Activated CD4-positive, alpha-beta T cell treated with anti-CD3 and anti-CD28 coated beads for 36 hours (primary cell): ENCODE measurements at regions not wholly inside any gene's neighbourhood (a gene's known extent, or its start where the extent isn't known, plus 50 kb on each side); places are given as distances from the start of the nearest gene placed in this dataset.
"Not testable (repeated sequence)": the region's sequence is repeated elsewhere in the genome, so short reads cannot be mapped to it uniquely, and the experiment has no call there.

Experiments
- ATAC-seq: fragments of 200-7000 bp; cut with Tn5 transposase; one replicate; pipeline ENCODE4 v1.10.0; 2021; ENCODE audit warnings: mild to moderate bottlenecking, moderate library complexity
- CTCF ChIA-PET: fragments of 350-600 bp; sonication (Branson Sonifier 250); formaldehyde crosslinking; loops from one replicate; lab custom pipeline; 2021; ENCODE audit warnings: antibody characterized with exemption; lab: Charles Lee
- POLR2A ChIA-PET: fragments of 350-600 bp; sonication (Branson Sonifier 250); formaldehyde crosslinking; loops from one replicate; lab custom pipeline; 2021; ENCODE audit warnings: antibody characterized with exemption, inconsistent platforms; lab: Charles Lee
- DNase-seq: peaks from one replicate; pipeline ENCODE4 v3.0.0-alpha.2; 2020
- H3K27ac Mint-ChIP-seq: one replicate; pipeline ENCODE4 v1.8.0; 2021; ENCODE audit warnings: mixed read lengths
- H3K27me3 Mint-ChIP-seq: one replicate; pipeline ENCODE4 v1.8.0; 2021; ENCODE audit warnings: mixed read lengths
- H3K36me3 Mint-ChIP-seq: one replicate; pipeline ENCODE4 v1.8.0; 2021; ENCODE audit warnings: low read depth, mixed read lengths
- H3K4me1 Mint-ChIP-seq: one replicate; pipeline ENCODE4 v1.8.0; 2021; ENCODE audit warnings: mixed read lengths
- H3K4me3 Mint-ChIP-seq: one replicate; pipeline ENCODE4 v1.8.0; 2021; ENCODE audit warnings: mild to moderate bottlenecking, moderate library complexity, mixed read lengths
- H3K9me3 Mint-ChIP-seq: one replicate; pipeline ENCODE4 v1.8.0; 2021; ENCODE audit warnings: low read depth, mixed read lengths
- intact Hi-C, 2 experiments: fragments of 100-400 bp; cut with DNase I in 1 of 2; cut with micrococcal nuclease in 1 of 2; formaldehyde crosslinking; loops; one replicate each; pipeline versions ENCODE4 v1.14.2 to v1.15.1; 2022 to 2024; cut with DNase I, micrococcal nuclease

DNA sequence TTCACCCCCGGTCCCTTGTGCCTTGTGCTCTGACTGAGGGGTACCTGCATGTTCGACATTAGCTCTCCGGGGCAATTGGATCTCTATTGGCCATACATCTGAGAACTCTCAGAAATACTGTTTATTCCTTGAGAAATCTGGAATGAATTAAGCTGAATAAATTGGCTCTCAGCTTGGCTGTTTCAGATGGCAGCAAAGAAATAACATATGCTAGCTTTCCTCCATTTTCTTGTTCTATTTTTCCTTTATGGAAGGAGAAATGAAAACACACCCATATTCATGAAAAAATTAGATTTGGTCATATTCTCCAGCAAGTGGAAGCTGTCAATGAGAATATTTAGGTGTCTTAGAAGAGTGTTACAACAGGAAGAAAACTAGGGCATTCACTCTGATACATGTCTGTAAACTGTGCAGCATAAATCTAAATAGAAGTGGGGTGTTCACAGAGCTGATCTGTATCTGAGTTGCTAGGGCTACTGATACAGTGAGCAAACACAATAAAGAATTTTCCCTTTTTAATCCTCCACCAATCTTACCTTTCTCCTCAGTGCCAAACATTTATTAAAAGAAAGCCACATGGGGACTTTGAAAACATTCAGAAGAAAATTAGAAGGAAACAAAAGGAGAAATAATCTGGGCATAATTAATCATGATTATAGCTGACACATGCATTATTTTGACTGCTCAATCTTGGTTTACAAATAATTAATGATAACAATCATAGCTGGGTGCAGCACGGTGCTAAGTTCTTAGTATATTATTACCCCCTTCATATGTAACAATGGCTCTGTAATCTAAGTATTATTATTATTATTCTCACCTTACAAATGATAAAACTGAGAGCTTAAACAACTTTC is 671.9 kb upstream of the USP24 start:
- DNase-seq = no peak
- POLR2A ChIA-PET = no interaction called here
- peaks cover 4% of the 10 kb centered on the region for H3K9me3 Mint-ChIP-seq
- H3K27me3 Mint-ChIP-seq = peaks cover 1% of the 10 kb centered on the region
- no peaks in the 10 kb centered on the region for H3K36me3 Mint-ChIP-seq
- H3K27ac Mint-ChIP-seq = no peak overlapping the region
- intact Hi-C loops = no loop called here
- ATAC-seq = no peak
- CTCF ChIA-PET = no interaction called here
- H3K4me3 Mint-ChIP-seq = no peak overlapping the region
- H3K4me1 Mint-ChIP-seq = no peaks in the 10 kb centered on the region

DNA sequence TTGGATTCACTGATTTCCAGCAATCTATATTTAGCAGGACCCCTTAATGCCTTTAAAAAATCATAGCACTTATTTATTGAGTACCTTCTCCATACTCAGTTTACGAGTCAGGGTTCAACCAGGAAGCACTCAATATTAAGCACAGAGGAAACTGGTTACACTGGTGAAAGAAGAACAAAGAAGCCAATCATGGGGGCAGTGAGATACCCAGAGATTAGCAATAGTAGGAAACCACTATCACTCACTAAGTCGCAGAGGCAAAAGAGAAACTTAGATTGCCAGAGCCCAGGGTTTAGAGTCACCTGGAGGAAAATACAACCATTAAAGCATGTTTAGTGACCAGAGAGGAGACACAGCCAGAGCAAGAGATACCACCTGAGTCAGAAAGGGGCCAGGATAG is 670.5 kb upstream of the USP24 start:
- no peak overlapping the region for H3K27ac Mint-ChIP-seq
- no peaks in the 10 kb centered on the region for H3K4me1 Mint-ChIP-seq
- H3K36me3 Mint-ChIP-seq = no peaks in the 10 kb centered on the region
- intact Hi-C loops = no loop called here
- ATAC-seq (no peak), DNase-seq (no peak)
- no peaks in the 10 kb centered on the region for H3K9me3 Mint-ChIP-seq
- ChIA-PET CTCF (no interaction called here), POLR2A (no interaction called here)
- no peak overlapping the region for H3K4me3 Mint-ChIP-seq
- H3K27me3 Mint-ChIP-seq = peaks cover 1% of the 10 kb centered on the region

DNA sequence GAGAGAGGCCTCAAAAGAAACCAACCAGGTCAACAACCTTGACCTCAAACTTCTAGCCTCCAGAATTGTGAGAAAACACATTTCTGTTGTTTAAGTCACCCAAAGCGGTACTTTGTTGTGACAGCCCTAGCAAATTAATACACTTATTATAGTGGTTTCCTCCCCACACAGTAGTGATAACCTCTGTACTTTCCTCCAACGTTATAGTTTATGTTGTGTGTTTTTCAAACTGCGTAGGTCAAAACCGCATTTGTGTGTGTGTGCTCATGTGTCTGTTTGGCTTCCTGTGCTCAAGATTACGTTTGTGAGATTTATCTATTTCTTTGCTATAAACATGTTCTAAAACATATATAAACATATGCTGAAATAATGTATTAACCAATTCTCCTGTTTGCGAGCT is 667.8 kb upstream of the USP24 start:
- POLR2A ChIA-PET = no interaction called here

DNA sequence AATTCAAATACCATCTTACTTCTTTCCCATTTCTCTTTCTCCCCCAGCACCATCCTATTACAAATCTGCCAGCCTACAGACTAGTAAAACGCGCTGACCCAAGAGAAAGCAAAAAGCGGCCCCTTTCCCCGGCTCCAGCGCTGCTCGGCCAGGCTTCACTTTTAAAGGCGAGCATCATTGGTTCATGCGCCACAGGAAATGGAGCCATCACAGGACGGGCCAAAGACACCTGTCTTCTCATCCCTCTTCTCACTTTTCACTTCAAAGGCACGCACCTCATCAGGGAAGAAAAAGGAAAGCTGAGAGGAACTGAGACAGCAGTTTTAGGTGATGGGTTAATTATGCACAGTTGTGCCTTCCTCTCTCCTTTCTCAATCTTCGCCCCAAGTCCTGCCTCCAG is 664.2 kb upstream of the USP24 start:
- no peak for DNase-seq
- ChIA-PET CTCF (no interaction called here), POLR2A (no interaction called here)
- Mint-ChIP-seq H3K36me3 (no peaks in the 10 kb centered on the region), H3K27ac (no peak overlapping the region), H3K9me3 (no peaks in the 10 kb centered on the region), H3K4me3 (no peak overlapping the region), H3K27me3 (no peaks in the 10 kb centered on the region), H3K4me1 (no peaks in the 10 kb centered on the region)
- ATAC-seq = no peak
- intact Hi-C loops = no loop called here

More for the DNA sequence above, 667.8 kb upstream of the USP24 start:
- no peaks in the 10 kb centered on the region for H3K9me3 Mint-ChIP-seq
- peaks cover 1% of the 10 kb centered on the region for H3K27me3 Mint-ChIP-seq
- no peak overlapping the region for H3K4me3 Mint-ChIP-seq
- DNase-seq (no peak), ATAC-seq (no peak)
- CTCF ChIA-PET = no interaction called here
- no peak overlapping the region for H3K27ac Mint-ChIP-seq
- no peaks in the 10 kb centered on the region for H3K4me1 Mint-ChIP-seq
- intact Hi-C loops = no loop called here
- no peaks in the 10 kb centered on the region for H3K36me3 Mint-ChIP-seq

DNA sequence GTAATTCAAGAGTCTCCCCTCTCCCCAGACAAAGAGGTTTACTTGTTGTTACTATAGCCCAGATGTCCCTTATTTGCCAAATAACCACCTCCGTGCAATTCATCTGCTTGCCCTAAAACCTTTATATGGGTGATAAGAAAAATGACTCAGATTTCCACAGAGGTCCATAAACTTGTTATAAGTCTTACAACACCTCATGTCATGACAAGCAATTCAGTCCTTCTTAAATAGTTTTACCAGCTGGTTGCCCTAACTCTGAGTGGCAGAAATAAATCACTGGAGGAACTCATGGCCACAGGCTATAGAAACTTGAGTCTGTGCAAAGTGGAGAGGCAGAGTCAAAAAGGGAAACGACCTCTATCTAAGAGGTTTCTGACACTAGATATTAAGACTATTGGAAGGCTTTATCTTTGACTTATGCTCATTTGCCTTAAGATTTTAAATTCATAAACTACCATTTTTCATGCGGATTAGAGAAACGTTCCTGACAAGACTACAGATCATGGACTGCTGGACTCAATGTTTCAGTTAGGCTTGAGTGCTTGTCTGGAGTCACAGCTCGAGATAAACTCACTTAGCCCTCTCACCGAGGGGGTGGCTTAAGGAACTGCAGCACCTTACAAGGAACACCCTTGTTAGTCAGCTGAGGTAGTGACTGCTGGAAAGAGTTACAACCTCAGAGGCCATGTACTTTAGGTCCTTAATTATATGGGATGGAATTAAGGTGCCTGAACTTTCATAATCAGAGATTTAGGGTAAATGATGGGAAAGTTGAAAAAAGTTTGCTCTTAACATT is 662.5 kb upstream of the USP24 start:
- intact Hi-C loops = no loop called here
- no peaks in the 10 kb centered on the region for H3K27me3 Mint-ChIP-seq

DNA sequence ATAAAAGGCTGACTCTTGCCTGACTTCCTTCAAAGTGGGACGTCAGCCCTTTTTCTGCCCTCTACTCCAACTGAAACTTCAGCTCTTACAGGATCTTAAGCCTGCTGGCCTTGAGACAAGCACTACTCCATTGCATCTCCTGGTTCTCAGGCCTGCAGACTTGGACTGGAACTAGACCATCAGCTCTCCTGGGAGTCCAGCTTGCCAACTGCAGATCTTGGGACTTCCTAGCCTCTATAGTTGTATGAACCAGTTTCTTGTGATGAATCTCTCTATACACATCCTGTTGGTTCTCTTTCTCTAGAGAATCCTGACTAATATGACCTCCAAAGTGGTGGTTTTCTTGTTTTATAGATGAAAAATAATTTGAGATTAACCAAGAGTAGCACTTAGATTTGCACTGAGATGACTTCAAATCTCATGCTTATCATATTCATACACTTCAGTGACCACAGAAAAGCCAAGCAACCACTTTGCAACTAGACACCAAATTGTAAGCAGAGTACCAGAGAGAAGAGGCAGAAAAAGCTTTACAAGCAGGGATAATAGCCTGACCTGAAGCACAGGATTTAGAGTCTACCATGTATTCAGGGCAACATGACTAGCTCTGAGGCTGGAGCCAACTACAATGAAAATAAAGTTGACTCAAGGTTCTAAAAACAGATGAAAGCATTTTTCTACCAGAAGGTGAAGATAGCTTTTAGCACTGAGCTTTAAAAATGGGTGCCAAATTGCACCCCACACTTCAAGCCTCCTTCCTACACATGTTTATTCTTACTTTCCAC is 661.3 kb upstream of the USP24 start:
- no peak for DNase-seq

More for the DNA sequence above, 662.5 kb upstream of the USP24 start:
- Mint-ChIP-seq H3K4me1 (no peaks in the 10 kb centered on the region), H3K4me3 (no peak overlapping the region), H3K36me3 (no peaks in the 10 kb centered on the region), H3K9me3 (no peaks in the 10 kb centered on the region), H3K27ac (no peak overlapping the region)
- ChIA-PET POLR2A (no interaction called here), CTCF (interaction anchor here (1.5 kb wide), 1 partner anchor 11 kb away, joined by 4 read pairs; no protein-coding TSS in a partner anchor)
- DNase-seq (no peak), ATAC-seq (no peak)

DNA sequence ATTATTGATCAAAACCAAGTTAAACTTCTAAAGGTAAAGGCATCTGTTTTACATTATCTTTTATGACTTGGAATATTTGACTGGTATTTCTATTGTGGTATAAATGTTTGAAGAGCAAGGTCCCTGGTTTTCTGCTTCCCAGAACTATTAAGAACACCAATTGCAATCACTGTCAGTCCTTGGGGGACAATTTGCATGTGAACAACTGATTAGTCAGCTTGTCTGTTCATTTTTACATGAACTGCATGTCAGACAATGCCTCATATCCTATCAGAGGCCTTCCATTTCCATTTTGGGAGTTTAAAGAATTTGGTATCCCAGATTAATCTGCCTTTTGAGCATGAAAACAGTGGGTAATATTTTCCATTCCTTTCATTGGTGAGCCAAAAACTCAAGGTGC is 654.9 kb upstream of the USP24 start:
- intact Hi-C loops = no loop called here
- ATAC-seq (no peak), DNase-seq (no peak)
- H3K36me3 Mint-ChIP-seq = no peaks in the 10 kb centered on the region
- no peaks in the 10 kb centered on the region for H3K27me3 Mint-ChIP-seq
- ChIA-PET CTCF (interaction anchor here (0.7 to 1.0 kb wide), 2 partner anchors 10 to 181 kb away, joined by 3 read pairs; no protein-coding TSS in a partner anchor), POLR2A (no interaction called here)
- no peaks in the 10 kb centered on the region for H3K9me3 Mint-ChIP-seq
- H3K4me3 Mint-ChIP-seq = no peak overlapping the region
- H3K4me1 Mint-ChIP-seq = no peaks in the 10 kb centered on the region
- H3K27ac Mint-ChIP-seq = no peak overlapping the region

More for the DNA sequence above, 661.3 kb upstream of the USP24 start:
- ATAC-seq = no peak
- Mint-ChIP-seq H3K9me3 (no peaks in the 10 kb centered on the region), H3K27me3 (no peaks in the 10 kb centered on the region), H3K4me3 (no peak overlapping the region), H3K36me3 (no peaks in the 10 kb centered on the region), H3K4me1 (no peaks in the 10 kb centered on the region), H3K27ac (no peak overlapping the region)
- POLR2A ChIA-PET = no interaction called here
- intact Hi-C loops = no loop called here
- CTCF ChIA-PET = interaction anchor here (1.5 kb wide), 1 partner anchor 9 kb away, joined by 4 read pairs; no protein-coding TSS in a partner anchor

DNA sequence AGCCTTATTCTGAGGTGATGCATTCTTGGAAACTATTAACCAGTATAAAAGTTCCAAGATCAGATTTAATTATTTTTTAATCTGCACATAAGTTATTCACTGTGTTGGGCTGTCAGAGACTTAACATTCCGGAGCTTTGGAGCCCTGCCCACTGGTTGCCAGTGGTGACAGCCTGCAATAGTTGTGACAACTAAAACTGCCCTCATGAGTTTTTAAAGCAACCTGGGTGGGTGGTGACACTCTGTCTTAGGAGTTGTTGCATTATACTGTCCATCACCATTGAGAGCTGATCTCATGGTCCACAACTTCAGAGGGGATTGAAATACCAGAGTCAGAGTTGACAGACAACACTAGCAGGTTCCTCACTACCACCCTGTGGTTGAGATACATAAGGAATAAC is 653.9 kb upstream of the USP24 start:
- ChIA-PET POLR2A (no interaction called here), CTCF (interaction anchor here (0.6 to 1.0 kb wide), 2 partner anchors 9 to 542 kb away, joined by 3 read pairs; no protein-coding TSS in a partner anchor)
- no peaks in the 10 kb centered on the region for H3K4me1 Mint-ChIP-seq
- H3K4me3 Mint-ChIP-seq = no peak overlapping the region
- intact Hi-C loops = no loop called here
- no peaks in the 10 kb centered on the region for H3K27me3 Mint-ChIP-seq
- no peaks in the 10 kb centered on the region for H3K36me3 Mint-ChIP-seq
- DNase-seq (no peak), ATAC-seq (no peak)
- H3K9me3 Mint-ChIP-seq = no peaks in the 10 kb centered on the region
- no peak overlapping the region for H3K27ac Mint-ChIP-seq

DNA sequence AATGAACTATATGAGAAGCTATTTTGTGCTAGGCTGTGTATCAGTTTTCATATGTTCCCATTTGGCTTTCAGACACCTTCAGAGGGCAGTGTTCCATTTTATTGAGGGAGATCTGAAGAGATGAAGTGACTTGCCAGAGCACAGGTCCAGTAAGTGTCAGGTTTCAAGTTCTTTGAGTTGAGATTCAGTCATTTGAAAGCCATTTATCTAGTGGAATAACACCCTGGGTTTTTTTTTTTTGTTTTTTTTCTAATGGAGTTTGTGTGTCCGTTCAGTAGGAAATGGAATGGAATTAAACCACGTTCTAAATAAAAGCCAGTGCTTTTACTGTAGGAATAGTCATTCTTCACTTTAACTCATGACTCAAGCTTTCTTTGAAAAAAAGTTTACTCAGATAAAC is 652.9 kb upstream of the USP24 start:
- CTCF ChIA-PET = no interaction called here
- intact Hi-C loops = no loop called here
- Mint-ChIP-seq H3K9me3 (no peaks in the 10 kb centered on the region), H3K27ac (no peak overlapping the region), H3K36me3 (no peaks in the 10 kb centered on the region), H3K4me1 (no peaks in the 10 kb centered on the region), H3K27me3 (no peaks in the 10 kb centered on the region), H3K4me3 (no peak overlapping the region)
- POLR2A ChIA-PET = no interaction called here
- no peak for ATAC-seq
- DNase-seq = no peak

DNA sequence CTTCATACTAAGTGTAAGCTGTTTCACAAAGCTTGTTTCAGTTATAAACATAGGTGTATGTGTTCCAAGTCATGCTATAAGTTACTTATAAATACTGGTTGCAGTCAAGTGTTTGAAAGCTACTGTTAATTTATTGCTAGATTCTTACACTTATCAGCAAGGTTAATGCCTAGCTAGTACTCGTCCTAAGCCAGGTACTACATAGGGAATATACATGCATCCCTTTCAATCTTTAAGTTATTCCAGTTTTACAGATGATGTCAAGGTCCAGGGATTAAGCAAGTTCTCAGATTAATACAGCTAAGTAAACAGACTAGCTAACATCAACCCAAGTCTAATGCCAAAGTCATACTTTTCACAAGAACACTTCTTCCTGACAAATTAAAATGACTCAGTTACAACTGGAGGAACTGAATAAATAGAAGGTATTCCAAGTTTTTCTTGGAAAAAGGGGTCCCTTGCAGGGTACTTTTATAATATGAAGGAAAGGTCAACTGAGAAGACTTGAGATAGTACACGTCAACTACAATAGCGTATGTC is 652.2 kb upstream of the USP24 start:
- Mint-ChIP-seq H3K9me3 (no peaks in the 10 kb centered on the region), H3K4me1 (no peaks in the 10 kb centered on the region), H3K27me3 (no peaks in the 10 kb centered on the region), H3K36me3 (no peaks in the 10 kb centered on the region), H3K27ac (no peak overlapping the region), H3K4me3 (no peak overlapping the region)
- DNase-seq (no peak), ATAC-seq (no peak)
- ChIA-PET POLR2A (no interaction called here), CTCF (interaction anchor here (1.4 kb wide), 1 partner anchor 10 kb away, joined by 4 read pairs; no protein-coding TSS in a partner anchor)
- intact Hi-C loops = no loop called here

DNA sequence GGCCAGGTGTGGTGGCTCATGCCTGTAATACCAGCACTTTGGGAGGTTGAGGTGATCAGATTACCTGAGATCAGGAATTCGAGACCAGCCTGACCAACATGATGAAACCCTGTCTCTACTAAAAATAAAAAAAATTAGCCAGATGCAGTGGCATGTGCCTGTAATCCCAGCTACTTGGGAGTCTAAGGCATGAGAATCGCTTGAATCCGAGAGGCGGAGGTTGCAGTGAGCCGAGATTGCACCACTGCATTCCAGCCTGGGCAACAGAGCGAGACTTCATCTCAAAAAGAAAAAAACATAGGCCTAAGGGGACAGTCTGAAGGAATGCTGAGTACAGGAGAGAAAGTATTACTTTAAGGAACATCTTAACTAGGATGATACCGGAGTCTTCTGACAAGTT is 650.6 kb upstream of the USP24 start:
- CTCF ChIA-PET, H3K27ac Mint-ChIP-seq, intact Hi-C loops, POLR2A ChIA-PET, DNase-seq, H3K27me3 Mint-ChIP-seq, H3K36me3 Mint-ChIP-seq, H3K4me1 Mint-ChIP-seq, H3K4me3 Mint-ChIP-seq, H3K9me3 Mint-ChIP-seq, ATAC-seq: not testable (repeated sequence)
